NCI-H226 (cell line): ENCODE measurements at regions not wholly inside any gene's neighbourhood (a gene's known extent, or its start where the extent isn't known, plus 50 kb on each side); places are given as distances from the start of the nearest gene placed in this dataset.

ENCODE experiments used
- DNase-seq: peaks from one replicate; pipeline ENCODE4 v3.0.0-alpha.2; 2015

GRCh38 chr4:58935332-58935731 is 1825.1 kb upstream of the IGFBP7 start:
- peak; percentile 14 for DNase-seq

- no peak for DNase-seq
These were observed 1826.3 kb upstream of the IGFBP7 start for GRCh38 chr4:58936436-58936835.

GRCh38 chr4:58940167-58940566 is 1830.0 kb upstream of the IGFBP7 start:
- no peak for DNase-seq

- DNase-seq, result no peak
These were observed 1831.1 kb upstream of the IGFBP7 start for GRCh38 chr4:58941286-58941685.

- DNase-seq, result no peak
These were observed 1843.4 kb upstream of the IGFBP7 start for GRCh38 chr4:58953575-58953974.

GRCh38 chr4:58957711-58958110 is 1847.5 kb upstream of the IGFBP7 start:
- no peak for DNase-seq

- DNase-seq, result no peak
These were observed 1851.1 kb upstream of the IGFBP7 start for GRCh38 chr4:58961283-58961682.

GRCh38 chr4:58961925-58962324 is 1851.7 kb upstream of the IGFBP7 start:
- no peak for DNase-seq

GRCh38 chr4:58962424-58962823 is 1852.2 kb upstream of the IGFBP7 start:
- no peak for DNase-seq

GRCh38 chr4:58981828-58982227 is 1871.6 kb upstream of the IGFBP7 start:
- DNase-seq, result no peak

- DNase-seq, result no peak
These were observed 1873.7 kb upstream of the IGFBP7 start for GRCh38 chr4:58983887-58984286.

GRCh38 chr4:59002148-59002547 is 1892.0 kb upstream of the IGFBP7 start:
- no peak for DNase-seq

GRCh38 chr4:59024257-59024656 is 1914.1 kb upstream of the IGFBP7 start:
- DNase-seq, result no peak

GRCh38 chr4:59037812-59038211 is 1927.6 kb upstream of the IGFBP7 start:
- no peak for DNase-seq

- no peak for DNase-seq
These were observed 1928.9 kb upstream of the IGFBP7 start for GRCh38 chr4:59039046-59039445.

GRCh38 chr4:59044286-59044900 is 1934.2 kb upstream of the IGFBP7 start:
- DNase-seq, result no peak

GRCh38 chr4:59054086-59054485 is 1943.9 kb upstream of the IGFBP7 start:
- DNase-seq, result no peak

GRCh38 chr4:59057804-59058203 is 1947.6 kb upstream of the IGFBP7 start:
- DNase-seq, result no peak

- no peak for DNase-seq
These were observed 1948.4 kb upstream of the IGFBP7 start for GRCh38 chr4:59058543-59058942.

GRCh38 chr4:59060002-59060846 is 1950.0 kb upstream of the IGFBP7 start:
- no peak for DNase-seq

- no peak for DNase-seq
These were observed 1950.7 kb upstream of the IGFBP7 start for GRCh38 chr4:59060895-59061294.

GRCh38 chr4:59063015-59063720 is 1953.0 kb upstream of the IGFBP7 start:
- DNase-seq, result peak; percentile 69

- DNase-seq, result no peak
These were observed 1958.7 kb upstream of the IGFBP7 start for GRCh38 chr4:59068722-59069418.
